GM12874 (cell line): ENCODE measurements at regions not wholly inside any gene's neighbourhood (a gene's known extent, or its start where the extent isn't known, plus 50 kb on each side); places are given as distances from the start of the nearest gene placed in this dataset.

ENCODE experiments used
- CTCF ChIP-seq: IDR thresholded peaks from 2 replicates; pipeline ENCODE4 v1.5.1; 2011; ENCODE audit warnings: low read depth, mild to moderate bottlenecking, control low read depth, low read length, moderate library complexity; ENCODE audit not compliant: insufficient read depth

GRCh38 chr9:16265688-16266087 lies 604.8 kb downstream of the BNC2 start:
- TF ChIP-seq CTCF: no peak

- TF ChIP-seq CTCF: peak; percentile 65
These were observed 603.7 kb downstream of the BNC2 start for GRCh38 chr9:16266648-16267276.

- TF ChIP-seq CTCF: no peak
These were observed 603.0 kb downstream of the BNC2 start for GRCh38 chr9:16267281-16268066.

DNA sequence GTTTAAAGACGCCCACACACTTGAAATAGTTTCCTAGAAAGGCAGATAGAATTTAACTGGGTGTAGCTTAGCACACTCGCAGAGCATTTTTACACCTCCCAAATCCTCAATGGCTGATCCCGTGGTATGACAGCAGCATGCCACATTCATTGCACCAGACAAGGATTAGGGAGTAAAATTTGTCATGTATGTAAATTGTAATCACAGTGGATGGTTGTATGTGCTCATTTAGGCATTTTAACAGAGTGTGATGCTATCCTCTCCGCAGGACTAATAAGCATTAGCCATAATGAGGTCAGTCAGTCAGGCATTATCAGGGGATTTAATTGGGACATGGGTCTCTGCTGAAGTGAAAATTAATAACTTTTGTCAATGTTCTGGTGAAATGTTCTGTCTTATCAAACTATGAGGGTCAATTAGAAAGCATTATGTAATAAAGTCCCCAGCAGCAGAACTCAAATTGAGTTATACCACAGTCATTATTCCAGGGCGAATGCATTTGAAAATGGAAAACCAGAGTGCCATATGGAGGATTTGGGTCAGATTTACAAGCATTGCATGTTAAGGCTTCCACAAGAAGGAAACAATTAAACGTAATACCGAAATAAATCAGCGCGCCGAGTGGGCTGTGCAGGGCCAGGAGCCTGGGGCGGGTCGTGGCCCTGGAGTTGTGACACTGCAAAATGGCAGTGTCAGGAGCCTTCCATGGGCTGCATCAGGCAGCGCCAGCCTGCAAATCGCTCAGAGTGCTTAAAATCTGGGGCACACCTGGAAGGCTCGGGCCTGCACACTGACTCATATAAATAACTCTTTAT lies 602.2 kb downstream of the BNC2 start:
- no peak for TF ChIP-seq CTCF

DNA sequence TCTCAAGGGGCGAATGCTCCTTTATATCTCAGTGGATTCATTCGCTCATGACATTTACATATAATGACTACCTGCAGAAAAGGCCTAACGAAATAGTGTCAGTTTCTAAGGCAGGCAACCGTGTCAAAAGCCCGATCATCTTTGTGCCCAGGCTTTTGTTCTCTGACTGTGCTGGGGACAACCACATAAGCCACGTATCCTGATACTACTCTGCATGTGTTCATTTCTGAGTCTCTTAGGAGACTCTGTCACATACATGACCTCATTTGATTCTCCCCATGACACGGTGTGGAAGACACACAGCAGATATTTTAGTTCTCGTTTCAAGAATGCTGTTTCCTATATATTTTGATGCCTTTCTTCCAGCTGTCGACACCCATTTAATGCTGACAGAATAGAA lies 598.5 kb downstream of the BNC2 start:
- TF ChIP-seq CTCF: no peak

DNA sequence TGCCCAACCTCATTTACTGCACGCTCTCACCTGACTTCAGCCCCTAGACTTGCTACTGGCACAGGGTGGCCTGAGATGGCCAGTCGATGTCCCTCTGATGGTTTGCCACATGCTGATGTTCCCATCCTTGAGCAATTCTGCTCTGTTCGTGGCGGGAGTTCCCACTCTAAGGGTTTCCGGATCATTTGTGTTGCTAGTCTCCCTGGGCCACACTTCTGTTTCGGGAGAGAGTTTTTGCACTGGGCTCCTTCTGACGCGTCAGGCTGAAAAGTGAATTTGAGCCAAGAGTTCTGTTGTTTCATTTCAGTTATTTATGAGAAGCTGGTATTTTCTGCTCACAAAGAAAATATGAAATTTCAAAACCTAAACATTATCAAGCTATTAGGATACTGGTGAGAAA lies 597.7 kb downstream of the BNC2 start:
- TF ChIP-seq CTCF: no peak
